C4-2B (cell line): ENCODE measurements at regions not wholly inside any gene's neighbourhood (a gene's known extent, or its start where the extent isn't known, plus 50 kb on each side); places are given as distances from the start of the nearest gene placed in this dataset.

Source experiments
- CTCF ChIP-seq: fragments of 450-650 bp; conservative IDR thresholded peaks from 2 replicates; pipeline ENCODE4 v1.5.1; 2017; ENCODE audit warnings: mild to moderate bottlenecking
- ZFX ChIP-seq: fragments of 450-650 bp; IDR thresholded peaks from 2 replicates; pipeline ENCODE4 v1.6.1; 2017

- TF ChIP-seq CTCF (no peak), ZFX (no peak)
Measured at GRCh38 chr2:104431701-104432121, 422.2 kb upstream of the POU3F3 start.
